Gastroesophageal sphincter (tissue), 3 donors: ENCODE measurements at regions not wholly inside any gene's neighbourhood (a gene's known extent, or its start where the extent isn't known, plus 50 kb on each side); places are given as distances from the start of the nearest gene placed in this dataset.
"Not testable (repeated sequence)": the region's sequence is repeated elsewhere in the genome, so short reads cannot be mapped to it uniquely, and the experiment has no call there.

Source experiments
- CTCF ChIP-seq, 4 experiments: fragments of 200-600 bp in 2 of 4; fragments of 450-650 bp in 2 of 4; sonication (generic) in 1 of 4; IDR thresholded peaks; one replicate each; pipeline ENCODE4 v1.5.1; 2017 to 2019; ENCODE audit warnings: antibody characterized with exemption in 4 of 4, mild to moderate bottlenecking in 2 of 4, moderate library complexity in 2 of 4
- POLR2A ChIP-seq, 2 donors: fragments of 450-650 bp; IDR thresholded peaks; one replicate each; pipeline ENCODE4 v1.6.1; 2017; ENCODE audit warnings: antibody characterized with exemption in 2 of 2, mild to moderate bottlenecking in 2 of 2, moderate library complexity in 1 of 2

DNA sequence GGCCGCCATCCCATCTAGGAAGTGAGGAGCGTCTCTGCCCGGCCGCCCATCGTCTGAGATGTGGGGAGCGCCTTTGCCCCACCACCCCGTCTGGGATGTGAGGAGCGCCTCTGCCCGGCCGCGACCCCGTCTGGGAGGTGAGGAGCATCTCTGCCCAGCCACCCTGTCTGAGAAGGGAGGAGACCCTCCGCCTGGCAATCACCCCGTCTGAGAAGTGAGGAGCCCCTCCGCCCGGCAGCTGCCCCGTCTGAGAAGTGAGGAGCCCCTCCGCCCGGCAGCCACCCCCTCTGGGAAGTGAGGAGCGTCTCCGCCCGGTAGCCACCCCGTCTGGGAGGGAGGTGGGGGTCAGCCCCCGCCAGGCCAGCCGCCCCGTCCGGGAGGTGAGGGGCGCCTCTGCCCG, 194.2 kb upstream of the FBXL4 start:
- TF ChIP-seq POLR2A, CTCF (IDR thresholded peaks at IDR 0.05): not testable (repeated sequence)
